Choroid plexus epithelial cell (primary cell): ENCODE measurements at regions not wholly inside any gene's neighbourhood (a gene's known extent, or its start where the extent isn't known, plus 50 kb on each side); places are given as distances from the start of the nearest gene placed in this dataset.

ENCODE experiments used
- DNase-seq: peaks from one replicate; pipeline ENCODE4 v3.0.0-alpha.2; 2010; ENCODE audit warnings: low read depth
- H3K4me3 ChIP-seq: 2 replicates; pipeline ENCODE4 v1.5.1; 2011; ENCODE audit warnings: low read depth, mild to moderate bottlenecking, control low read depth, low read length, moderate library complexity
- TF ChIP-seq, protein P1 (sequence below): conservative IDR thresholded peaks from 2 replicates; pipeline ENCODE4 v1.5.1; 2011; ENCODE audit warnings: low read depth, mild to moderate bottlenecking, control low read depth, inconsistent platforms, low read length, moderate library complexity

DNA sequence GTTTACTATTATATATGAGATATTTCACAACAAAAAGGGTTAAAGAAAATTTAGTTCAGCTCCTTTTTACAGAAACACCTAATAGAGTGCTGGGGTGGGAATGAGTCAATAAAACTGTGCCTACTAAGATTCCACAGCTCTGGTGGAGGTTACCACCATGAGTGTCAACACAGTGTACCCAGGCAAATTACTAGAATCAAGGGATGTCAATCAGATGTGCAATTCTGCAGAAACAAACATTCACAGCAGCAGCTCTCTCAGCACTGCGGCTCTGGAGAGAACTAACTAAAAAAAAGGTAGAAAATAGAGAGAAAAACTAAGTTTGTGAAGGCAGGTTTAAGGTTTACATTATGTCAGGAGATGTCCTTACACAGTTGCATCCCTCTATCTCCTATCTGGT, 1313.0 kb downstream of the MAT2B start:
- TF ChIP-seq, protein P1, sequence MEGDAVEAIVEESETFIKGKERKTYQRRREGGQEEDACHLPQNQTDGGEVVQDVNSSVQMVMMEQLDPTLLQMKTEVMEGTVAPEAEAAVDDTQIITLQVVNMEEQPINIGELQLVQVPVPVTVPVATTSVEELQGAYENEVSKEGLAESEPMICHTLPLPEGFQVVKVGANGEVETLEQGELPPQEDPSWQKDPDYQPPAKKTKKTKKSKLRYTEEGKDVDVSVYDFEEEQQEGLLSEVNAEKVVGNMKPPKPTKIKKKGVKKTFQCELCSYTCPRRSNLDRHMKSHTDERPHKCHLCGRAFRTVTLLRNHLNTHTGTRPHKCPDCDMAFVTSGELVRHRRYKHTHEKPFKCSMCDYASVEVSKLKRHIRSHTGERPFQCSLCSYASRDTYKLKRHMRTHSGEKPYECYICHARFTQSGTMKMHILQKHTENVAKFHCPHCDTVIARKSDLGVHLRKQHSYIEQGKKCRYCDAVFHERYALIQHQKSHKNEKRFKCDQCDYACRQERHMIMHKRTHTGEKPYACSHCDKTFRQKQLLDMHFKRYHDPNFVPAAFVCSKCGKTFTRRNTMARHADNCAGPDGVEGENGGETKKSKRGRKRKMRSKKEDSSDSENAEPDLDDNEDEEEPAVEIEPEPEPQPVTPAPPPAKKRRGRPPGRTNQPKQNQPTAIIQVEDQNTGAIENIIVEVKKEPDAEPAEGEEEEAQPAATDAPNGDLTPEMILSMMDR = no peak
- no peak overlapping the region for H3K4me3 ChIP-seq
- DNase-seq = no peak

DNA sequence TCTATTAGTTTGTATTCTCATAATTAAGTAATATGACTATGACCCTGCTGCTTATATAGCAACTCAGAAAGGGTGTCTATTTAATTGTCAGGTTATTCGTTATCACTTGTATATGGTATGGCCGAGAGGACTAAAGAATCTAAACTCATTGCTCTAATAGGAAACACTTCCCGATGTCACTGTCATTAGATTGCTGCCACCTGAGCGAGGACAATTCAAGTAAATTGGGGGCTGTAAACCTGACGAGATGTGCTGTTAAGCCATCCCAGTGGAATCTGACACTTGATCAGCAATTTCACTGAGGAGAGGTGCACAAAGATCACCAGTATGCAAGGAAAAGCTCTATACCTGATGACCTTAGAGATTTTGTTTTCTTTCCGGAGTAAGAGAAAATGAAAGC, 1319.3 kb downstream of the MAT2B start:
- TF ChIP-seq, protein P1 = no peak
- DNase-seq = no peak
- H3K4me3 ChIP-seq = no peak overlapping the region

DNA sequence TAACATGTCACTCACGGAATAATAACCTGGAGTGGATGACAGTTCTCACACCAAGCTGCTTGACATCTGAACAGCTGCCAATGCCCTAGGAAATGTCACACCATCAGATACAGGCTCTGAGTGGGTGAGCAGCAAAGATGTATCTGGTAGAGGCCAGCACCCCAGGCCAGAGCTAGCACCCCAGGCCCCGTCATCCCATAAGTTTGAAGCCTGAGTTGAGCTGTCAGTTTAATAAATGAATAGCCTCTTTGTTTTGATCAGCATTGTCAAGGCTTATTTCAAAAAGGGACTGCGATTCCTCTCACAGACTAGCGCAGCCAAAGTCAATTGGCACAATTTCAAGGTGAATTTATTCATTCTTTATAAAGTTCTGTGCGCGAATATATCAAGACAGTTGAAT, 1327.1 kb downstream of the MAT2B start:
- no peak for DNase-seq
- TF ChIP-seq, protein P1 = no peak
- H3K4me3 ChIP-seq = no peak overlapping the region

DNA sequence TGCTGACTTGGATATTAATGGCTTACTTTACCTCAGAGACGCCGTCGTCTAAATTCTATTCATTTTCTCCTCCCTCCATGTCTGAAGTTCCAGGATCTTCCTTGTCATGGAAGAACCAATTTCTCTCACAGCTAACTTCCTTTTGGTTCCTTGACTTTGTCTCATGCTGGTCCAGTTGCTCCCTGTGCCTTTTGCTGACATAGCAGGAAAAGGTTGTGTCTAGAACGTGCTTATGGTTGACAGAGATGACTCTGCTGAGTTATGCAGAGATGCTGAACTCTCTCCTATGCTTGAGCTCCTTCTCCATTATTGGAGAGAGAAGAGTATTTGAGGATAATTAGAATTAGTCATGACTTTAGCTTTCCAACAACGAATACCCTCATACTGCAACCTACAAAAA, 1338.9 kb downstream of the MAT2B start:
- DNase-seq = no peak
- TF ChIP-seq, protein P1 = no peak
- H3K4me3 ChIP-seq = no peak overlapping the region

DNA sequence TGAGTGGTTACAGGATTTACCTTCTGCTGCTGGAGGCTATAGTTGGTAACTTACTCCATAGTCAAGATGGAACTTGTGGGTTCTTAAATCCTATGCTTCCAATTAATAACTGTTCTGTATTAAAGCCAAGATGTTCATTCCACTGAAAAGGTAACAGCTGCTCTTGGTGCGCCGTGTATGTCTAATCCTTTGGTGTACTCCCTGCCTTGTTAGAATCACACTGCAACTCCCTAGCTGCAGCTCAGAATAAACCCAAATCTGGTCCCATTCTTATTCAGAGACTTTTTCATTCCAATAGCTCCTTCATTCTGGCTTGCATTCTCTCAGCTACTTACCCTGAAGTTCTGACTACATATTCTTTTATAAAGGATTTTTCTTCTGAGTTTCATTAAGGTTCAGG, 1355.5 kb downstream of the MAT2B start:
- DNase-seq = no peak
- TF ChIP-seq, protein P1 = no peak
- H3K4me3 ChIP-seq = no peak overlapping the region

DNA sequence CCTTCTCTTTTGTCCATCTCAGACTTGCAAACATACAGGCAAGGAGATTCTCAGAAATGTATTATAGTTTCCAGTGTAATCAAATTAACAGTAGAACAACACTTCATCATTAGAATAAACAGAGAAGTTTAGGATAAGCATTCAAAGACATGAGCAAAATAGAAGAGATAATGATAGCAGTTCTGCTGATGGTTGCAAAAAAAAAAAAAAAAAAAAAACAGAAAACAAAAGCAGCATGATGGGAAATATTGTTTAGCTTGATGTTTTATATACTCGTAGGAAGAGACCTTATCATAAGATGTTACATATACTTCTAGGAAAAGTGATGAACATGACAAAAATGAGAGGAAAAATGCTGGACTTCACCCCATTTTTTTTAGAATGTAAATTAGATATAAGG, 1356.2 kb downstream of the MAT2B start:
- TF ChIP-seq, protein P1 = no peak
- no peak for DNase-seq
- H3K4me3 ChIP-seq = no peak overlapping the region

DNA sequence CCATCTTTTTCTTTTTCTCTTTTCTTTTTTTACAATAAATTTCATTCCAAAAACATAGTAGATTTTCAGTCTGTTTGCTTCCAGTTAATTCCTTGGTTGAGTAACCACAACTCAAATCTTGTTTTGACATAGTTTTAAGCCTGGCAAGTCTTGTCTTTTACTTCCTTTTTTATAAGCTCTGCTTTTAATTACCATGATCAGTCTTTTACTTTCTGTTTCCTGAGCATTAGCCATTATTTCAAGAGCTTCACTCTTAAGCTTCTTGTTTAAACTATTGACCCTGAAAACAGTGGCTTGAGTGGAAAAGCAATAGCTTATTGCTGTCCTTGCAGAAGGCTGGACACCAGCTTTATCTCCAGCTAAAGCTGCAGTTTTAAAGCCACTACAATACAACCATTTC, 1363.3 kb downstream of the MAT2B start:
- TF ChIP-seq, protein P1 = no peak
- no peak for DNase-seq

More for the DNA sequence above, 1363.3 kb downstream of the MAT2B start:
- no peak overlapping the region for H3K4me3 ChIP-seq
